Ishikawa (cell line): ENCODE measurements at regions not wholly inside any gene's neighbourhood (a gene's known extent, or its start where the extent isn't known, plus 50 kb on each side); places are given as distances from the start of the nearest gene placed in this dataset.

Source experiments
- CEBPB ChIP-seq: IDR thresholded peaks from 2 replicates; pipeline ENCODE4 v1.6.1; 2012
- CREB1 ChIP-seq: IDR thresholded peaks from 2 replicates; pipeline ENCODE4 v1.6.1; 2012; ENCODE audit warnings: low read depth
- EGR1 ChIP-seq: IDR thresholded peaks from 2 replicates; pipeline ENCODE4 v1.6.1; 2012
- EP300 ChIP-seq: IDR thresholded peaks from 2 replicates; pipeline ENCODE4 v1.6.1; 2012; ENCODE audit warnings: borderline replicate concordance
- FOXM1 ChIP-seq: IDR thresholded peaks from 2 replicates; pipeline ENCODE4 v1.6.1; 2012; ENCODE audit warnings: low read depth, borderline replicate concordance
- MAX ChIP-seq: IDR thresholded peaks from 2 replicates; pipeline ENCODE4 v1.6.1; 2012
- RAD21 ChIP-seq: IDR thresholded peaks from 2 replicates; pipeline ENCODE4 v1.6.1; 2012; ENCODE audit warnings: low read depth
- TAF1 ChIP-seq: IDR thresholded peaks from 2 replicates; pipeline ENCODE4 v1.6.1; 2012; ENCODE audit warnings: low read depth, mild to moderate bottlenecking
- TCF12 ChIP-seq: IDR thresholded peaks from 2 replicates; pipeline ENCODE4 v1.6.1; 2012; ENCODE audit warnings: low read depth
- TEAD4 ChIP-seq: IDR thresholded peaks from 2 replicates; pipeline ENCODE4 v1.6.1; 2012
- USF1 ChIP-seq: IDR thresholded peaks from 2 replicates; pipeline ENCODE4 v1.6.1; 2012
- YY1 ChIP-seq: IDR thresholded peaks from 2 replicates; pipeline ENCODE4 v1.6.1; 2012; ENCODE audit warnings: low read depth
- TF ChIP-seq, protein P1 (sequence below): IDR thresholded peaks from 2 replicates; pipeline ENCODE4 v1.6.1; 2012; ENCODE audit warnings: low read depth, mild to moderate bottlenecking

DNA sequence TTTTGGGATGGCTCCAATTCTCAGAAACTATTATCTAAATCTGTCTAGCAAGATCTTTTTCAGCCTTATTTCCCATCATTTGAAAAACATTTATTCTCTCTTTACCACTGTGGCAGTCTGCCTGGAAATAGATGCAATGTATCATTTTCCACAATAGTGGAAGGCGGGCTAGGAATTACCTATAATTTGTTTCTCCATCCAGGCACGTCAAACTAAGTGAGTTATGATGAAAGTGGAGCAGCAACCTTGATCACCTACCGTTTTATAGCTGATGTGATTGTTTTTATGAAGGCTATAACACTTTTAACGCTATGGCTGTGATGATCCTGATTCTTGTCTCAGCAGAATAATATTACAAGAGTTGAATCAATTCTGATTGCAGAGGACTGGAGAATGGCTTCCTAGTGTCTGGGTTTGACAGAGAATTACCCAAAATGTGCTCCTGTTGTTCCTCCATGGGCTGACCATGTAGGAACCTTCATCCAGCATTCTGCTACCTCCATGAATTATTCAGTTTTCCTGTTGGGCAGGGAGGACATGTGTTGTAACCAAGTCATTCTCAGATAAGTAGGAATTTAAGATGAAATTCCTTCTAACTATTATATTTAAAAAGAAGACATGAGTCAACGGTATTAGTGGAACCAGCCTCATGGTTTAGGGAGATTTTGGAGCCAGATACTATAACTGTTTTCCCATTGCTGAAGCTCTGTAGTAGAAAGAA lies 231.5 kb upstream of the SGO1 start:
- TF ChIP-seq EGR1 (no peak), CEBPB (no peak), EP300 (no peak), CREB1 (no peak), MAX (no peak), FOXM1 (no peak), TCF12 (no peak), RAD21 (no peak), TAF1 (no peak), TEAD4 (no peak), USF1 (no peak), YY1 (no peak)
- TF ChIP-seq, protein P1, sequence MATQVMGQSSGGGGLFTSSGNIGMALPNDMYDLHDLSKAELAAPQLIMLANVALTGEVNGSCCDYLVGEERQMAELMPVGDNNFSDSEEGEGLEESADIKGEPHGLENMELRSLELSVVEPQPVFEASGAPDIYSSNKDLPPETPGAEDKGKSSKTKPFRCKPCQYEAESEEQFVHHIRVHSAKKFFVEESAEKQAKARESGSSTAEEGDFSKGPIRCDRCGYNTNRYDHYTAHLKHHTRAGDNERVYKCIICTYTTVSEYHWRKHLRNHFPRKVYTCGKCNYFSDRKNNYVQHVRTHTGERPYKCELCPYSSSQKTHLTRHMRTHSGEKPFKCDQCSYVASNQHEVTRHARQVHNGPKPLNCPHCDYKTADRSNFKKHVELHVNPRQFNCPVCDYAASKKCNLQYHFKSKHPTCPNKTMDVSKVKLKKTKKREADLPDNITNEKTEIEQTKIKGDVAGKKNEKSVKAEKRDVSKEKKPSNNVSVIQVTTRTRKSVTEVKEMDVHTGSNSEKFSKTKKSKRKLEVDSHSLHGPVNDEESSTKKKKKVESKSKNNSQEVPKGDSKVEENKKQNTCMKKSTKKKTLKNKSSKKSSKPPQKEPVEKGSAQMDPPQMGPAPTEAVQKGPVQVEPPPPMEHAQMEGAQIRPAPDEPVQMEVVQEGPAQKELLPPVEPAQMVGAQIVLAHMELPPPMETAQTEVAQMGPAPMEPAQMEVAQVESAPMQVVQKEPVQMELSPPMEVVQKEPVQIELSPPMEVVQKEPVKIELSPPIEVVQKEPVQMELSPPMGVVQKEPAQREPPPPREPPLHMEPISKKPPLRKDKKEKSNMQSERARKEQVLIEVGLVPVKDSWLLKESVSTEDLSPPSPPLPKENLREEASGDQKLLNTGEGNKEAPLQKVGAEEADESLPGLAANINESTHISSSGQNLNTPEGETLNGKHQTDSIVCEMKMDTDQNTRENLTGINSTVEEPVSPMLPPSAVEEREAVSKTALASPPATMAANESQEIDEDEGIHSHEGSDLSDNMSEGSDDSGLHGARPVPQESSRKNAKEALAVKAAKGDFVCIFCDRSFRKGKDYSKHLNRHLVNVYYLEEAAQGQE = no peak
